ENCODE measurements at regions not wholly inside any gene's neighbourhood (a gene's known extent, or its start where the extent isn't known, plus 50 kb on each side); places are given as distances from the start of the nearest gene placed in this dataset.

GRCh38 chr1:70778934-70779333 is 268.7 kb downstream of the PTGER3 start:
- RAD21 ChIA-PET (ENCODE audit: unreplicated experiment): no interaction called here
- CTCF ChIA-PET: no interaction called here
- no peak overlapping the region for H3K27ac ChIP-seq (ENCODE audit: control insufficient read depth, insufficient read depth)
- no peak for FAIRE-seq
- SMC1A ChIA-PET (ENCODE audit: uncharacterized antibody, unreplicated experiment): no interaction called here
- TF ChIP-seq STAT3 (IDR thresholded peaks at IDR 0.05; ENCODE audit: low read depth, low read length) (no peak), SREBF2 (IDR thresholded peaks at IDR 0.05; ENCODE audit: low read length) (no peak), ETV6 (conservative IDR thresholded peaks at IDR 0.05 in 1 of 2, IDR thresholded peaks at IDR 0.05 in 1 of 2; ENCODE audit: borderline replicate concordance in 1 of 2, low read depth in 1 of 2) (no peak), SMC3 (IDR thresholded peaks at IDR 0.05; ENCODE audit: borderline replicate concordance, low read length) (no peak), RAD51 (IDR thresholded peaks at IDR 0.05) (no peak), NR2C2 (IDR thresholded peaks at IDR 0.05; ENCODE audit: borderline replicate concordance, control insufficient read depth, insufficient read length, low read depth) (no peak), ATF3 (IDR thresholded peaks at IDR 0.05; ENCODE audit: borderline replicate concordance, extremely low read depth, low read depth, low read length) (no peak), TAF1 (IDR thresholded peaks at IDR 0.05; ENCODE audit: borderline replicate concordance, low read depth, low read length) (no peak)
- TF ChIP-seq, protein P1, sequence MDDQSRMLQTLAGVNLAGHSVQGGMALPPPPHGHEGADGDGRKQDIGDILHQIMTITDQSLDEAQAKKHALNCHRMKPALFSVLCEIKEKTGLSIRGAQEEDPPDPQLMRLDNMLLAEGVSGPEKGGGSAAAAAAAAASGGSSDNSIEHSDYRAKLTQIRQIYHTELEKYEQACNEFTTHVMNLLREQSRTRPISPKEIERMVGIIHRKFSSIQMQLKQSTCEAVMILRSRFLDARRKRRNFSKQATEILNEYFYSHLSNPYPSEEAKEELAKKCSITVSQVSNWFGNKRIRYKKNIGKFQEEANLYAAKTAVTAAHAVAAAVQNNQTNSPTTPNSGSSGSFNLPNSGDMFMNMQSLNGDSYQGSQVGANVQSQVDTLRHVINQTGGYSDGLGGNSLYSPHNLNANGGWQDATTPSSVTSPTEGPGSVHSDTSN (IDR thresholded peaks at IDR 0.05; ENCODE audit: insufficient replicate concordance, low read depth, low read length): no peak
- no TSS peak for BruUV-seq (replicated peaks)
- H3K79me2 ChIP-seq (ENCODE audit: control insufficient read depth, insufficient read depth, low read length): no peaks in the 10 kb centered on the region
- DNase-seq (ENCODE audit: low read depth, low spot score): no peak
- no peaks in the 10 kb centered on the region for H4K20me1 ChIP-seq (ENCODE audit: control insufficient read depth, insufficient read depth)
- no peak overlapping the region for H2AFZ ChIP-seq (ENCODE audit: control insufficient read depth, low read depth, low read length)
- H3K4me1 ChIP-seq (ENCODE audit: control insufficient read depth, insufficient read depth, low read length): no peaks in the 10 kb centered on the region
- no peaks in the 10 kb centered on the region for H3K36me3 ChIP-seq (ENCODE audit: control insufficient read depth in 2 of 2, insufficient read depth in 2 of 2, low read length in 1 of 2)
- H3K9ac ChIP-seq (ENCODE audit: control insufficient read depth, insufficient read depth, low read length): no peak overlapping the region
- H3K4me2 ChIP-seq (ENCODE audit: control insufficient read depth, insufficient read depth): no peak overlapping the region
- no peaks in the 10 kb centered on the region for H3K9me3 ChIP-seq (replicated peaks; ENCODE audit: control insufficient read depth, insufficient read depth, low read length)
- H3K27me3 ChIP-seq (replicated peaks in 1 of 2; ENCODE audit: control insufficient read depth in 2 of 2, insufficient read depth in 2 of 2, low read length in 1 of 2): no peaks in the 10 kb centered on the region
- in situ Hi-C loops (cut with MboI) (no loop called here), intact Hi-C loops (cut with micrococcal nuclease; ENCODE audit: unreplicated experiment) (no loop called here)
- ATAC-seq: no peak
- POLR2A ChIA-PET: no interaction called here
- H3K4me3 ChIP-seq: no peak overlapping the region
- 0% methylated on average over 1 of the region's 1 CpG for WGBS (ENCODE audit: insufficient coverage, insufficient replicate concordance, low lambda C conversion rate, missing lambda C conversion rate)

Measured in GM12878 (cell line).